OCI-LY7 (cell line): ENCODE measurements at regions not wholly inside any gene's neighbourhood (a gene's known extent, or its start where the extent isn't known, plus 50 kb on each side); places are given as distances from the start of the nearest gene placed in this dataset.

Experiments used
- CTCF ChIP-seq: fragments of 200-600 bp; sonication (generic); conservative IDR thresholded peaks from 2 replicates; pipeline ENCODE4 v1.5.1; 2014; ENCODE audit warnings: mild to moderate bottlenecking, antibody characterized with exemption, low read length, moderate library complexity, mixed read lengths
- EZH2phosphoT487 ChIP-seq: fragments of 200-600 bp; sonication (generic); IDR thresholded peaks from 2 replicates; pipeline ENCODE4 v1.6.1; 2018; ENCODE audit warnings: low read depth, borderline replicate concordance, mild to moderate bottlenecking, mixed run types, antibody characterized with exemption, low read length, moderate library complexity, mixed read lengths

DNA sequence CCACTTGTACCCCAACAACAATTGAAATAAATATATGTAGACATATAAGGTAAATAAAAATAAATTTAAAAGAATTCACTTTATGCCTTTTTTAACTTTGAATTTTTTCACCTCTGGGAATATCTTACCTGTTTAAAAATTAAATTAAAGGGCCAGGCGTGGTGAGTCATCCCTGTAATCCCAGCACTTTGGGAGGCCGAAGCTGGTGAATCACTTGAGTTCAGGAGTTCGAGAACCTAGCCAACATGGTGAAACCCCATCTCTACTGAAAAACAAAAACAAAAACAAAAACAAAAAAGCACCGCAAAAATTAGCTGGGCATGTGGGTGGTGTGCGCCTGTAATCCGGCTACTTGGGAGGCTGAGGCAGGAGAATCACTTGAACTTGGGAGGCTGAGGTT lies 164.8 kb downstream of the AASDH start:
- TF ChIP-seq CTCF: no peak
- no peak for TF ChIP-seq EZH2phosphoT487
